WTC11 (cell line): ENCODE measurements at regions not wholly inside any gene's neighbourhood (a gene's known extent, or its start where the extent isn't known, plus 50 kb on each side); places are given as distances from the start of the nearest gene placed in this dataset.

Source experiments
- AFF4 ChIP-seq: sonication (generic); formaldehyde crosslinking; IDR thresholded peaks from 2 replicates; pipeline ENCODE4 v1.8.1; 2023; ENCODE audit warnings: mild to moderate bottlenecking, missing genetic modification reagents, borderline replicate concordance
- AR ChIP-seq: fragments of 250-450 bp; sonication (Bioruptor Pico); IDR thresholded peaks from 2 replicates; pipeline ENCODE4 v1.9.0; 2021; ENCODE audit warnings: mild to moderate bottlenecking
- CBFB ChIP-seq: sonication (generic); formaldehyde crosslinking; IDR thresholded peaks from 2 replicates; pipeline ENCODE4 v1.8.1; 2022; ENCODE audit warnings: mild to moderate bottlenecking, low read depth, missing genetic modification reagents
- EMX1 ChIP-seq: fragments of 250-450 bp; sonication (Bioruptor Pico); IDR thresholded peaks from 2 replicates; pipeline ENCODE4 v1.8.0; 2021; ENCODE audit warnings: mild to moderate bottlenecking
- ESRRA ChIP-seq: sonication (generic); formaldehyde crosslinking; IDR thresholded peaks from 2 replicates; pipeline ENCODE4 v1.8.1; 2022; ENCODE audit warnings: mild to moderate bottlenecking, missing genetic modification reagents, borderline replicate concordance
- ETV6 ChIP-seq: sonication (generic); formaldehyde crosslinking; IDR thresholded peaks from 2 replicates; pipeline ENCODE4 v1.8.1; 2022; ENCODE audit warnings: mild to moderate bottlenecking, missing genetic modification reagents
- GTF2I ChIP-seq: fragments of 250-450 bp; sonication (Bioruptor Pico); conservative IDR thresholded peaks from 2 replicates; pipeline ENCODE4 v1.4.0; 2021; ENCODE audit warnings: mild to moderate bottlenecking
- HMGA2 ChIP-seq: fragments of 250-450 bp; sonication (Bioruptor Pico); IDR thresholded peaks from 2 replicates; pipeline ENCODE4 v1.4.0; 2021; ENCODE audit warnings: mild to moderate bottlenecking, moderate library complexity
- MXD4 ChIP-seq: fragments of 250-450 bp; sonication (Bioruptor Pico); IDR thresholded peaks from 2 replicates; pipeline ENCODE4 v1.8.0; 2021; ENCODE audit warnings: mild to moderate bottlenecking, moderate library complexity, borderline replicate concordance
- NFATC4 ChIP-seq: fragments of 250-450 bp; sonication (Bioruptor Pico); IDR thresholded peaks from 2 replicates; pipeline ENCODE4 v1.9.0; 2021; ENCODE audit warnings: mild to moderate bottlenecking
- NFYB ChIP-seq: sonication (generic); formaldehyde crosslinking; conservative IDR thresholded peaks from 2 replicates; pipeline ENCODE4 v1.8.0; 2022; ENCODE audit warnings: low read depth, missing genetic modification reagents
- RELA ChIP-seq: sonication (generic); formaldehyde crosslinking; IDR thresholded peaks from 2 replicates; pipeline ENCODE4 v1.8.1; 2022; ENCODE audit warnings: missing genetic modification reagents, mild to moderate bottlenecking, borderline replicate concordance
- TP53 ChIP-seq: sonication (generic); formaldehyde crosslinking; IDR thresholded peaks from 2 replicates; pipeline ENCODE4 v1.8.1; 2023; ENCODE audit warnings: mild to moderate bottlenecking, missing genetic modification reagents
- ZNF138 ChIP-seq: sonication (generic); formaldehyde crosslinking; conservative IDR thresholded peaks from 2 replicates; pipeline ENCODE4 v1.8.1; 2022; ENCODE audit warnings: mild to moderate bottlenecking, moderate library complexity, missing genetic modification reagents
- ZNF317 ChIP-seq: sonication (generic); formaldehyde crosslinking; IDR thresholded peaks from 2 replicates; pipeline ENCODE4 v1.8.1; 2023; ENCODE audit warnings: low read depth, mild to moderate bottlenecking, moderate library complexity, missing genetic modification reagents, borderline replicate concordance
- ZNF416 ChIP-seq: fragments of 250-450 bp; sonication (Bioruptor Pico); IDR thresholded peaks from 2 replicates; pipeline ENCODE4 v1.9.0; 2021; ENCODE audit warnings: mild to moderate bottlenecking, inconsistent platforms
- TF ChIP-seq, protein P1 (sequence below): fragments of 250-450 bp; sonication (Bioruptor Pico); IDR thresholded peaks from 2 replicates; pipeline ENCODE4 v1.9.0; 2021; ENCODE audit warnings: mild to moderate bottlenecking, borderline replicate concordance
- TF ChIP-seq, protein P2 (sequence below): sonication (generic); formaldehyde crosslinking; IDR thresholded peaks from 2 replicates; pipeline ENCODE4 v1.8.0; 2022; ENCODE audit warnings: missing genetic modification reagents
- TF ChIP-seq, protein P3 (sequence below): sonication (generic); formaldehyde crosslinking; IDR thresholded peaks from 2 replicates; pipeline ENCODE4 v1.8.1; 2022; ENCODE audit warnings: mild to moderate bottlenecking, moderate library complexity, missing genetic modification reagents
- TF ChIP-seq, protein P4 (sequence below): sonication (generic); formaldehyde crosslinking; IDR thresholded peaks from 2 replicates; pipeline ENCODE4 v1.8.1; 2023; ENCODE audit warnings: mild to moderate bottlenecking, missing genetic modification reagents
- TF ChIP-seq, protein P5 (sequence below): sonication (generic); formaldehyde crosslinking; IDR thresholded peaks from 2 replicates; pipeline ENCODE4 v1.8.0; 2022; ENCODE audit warnings: mild to moderate bottlenecking, missing genetic modification reagents

DNA sequence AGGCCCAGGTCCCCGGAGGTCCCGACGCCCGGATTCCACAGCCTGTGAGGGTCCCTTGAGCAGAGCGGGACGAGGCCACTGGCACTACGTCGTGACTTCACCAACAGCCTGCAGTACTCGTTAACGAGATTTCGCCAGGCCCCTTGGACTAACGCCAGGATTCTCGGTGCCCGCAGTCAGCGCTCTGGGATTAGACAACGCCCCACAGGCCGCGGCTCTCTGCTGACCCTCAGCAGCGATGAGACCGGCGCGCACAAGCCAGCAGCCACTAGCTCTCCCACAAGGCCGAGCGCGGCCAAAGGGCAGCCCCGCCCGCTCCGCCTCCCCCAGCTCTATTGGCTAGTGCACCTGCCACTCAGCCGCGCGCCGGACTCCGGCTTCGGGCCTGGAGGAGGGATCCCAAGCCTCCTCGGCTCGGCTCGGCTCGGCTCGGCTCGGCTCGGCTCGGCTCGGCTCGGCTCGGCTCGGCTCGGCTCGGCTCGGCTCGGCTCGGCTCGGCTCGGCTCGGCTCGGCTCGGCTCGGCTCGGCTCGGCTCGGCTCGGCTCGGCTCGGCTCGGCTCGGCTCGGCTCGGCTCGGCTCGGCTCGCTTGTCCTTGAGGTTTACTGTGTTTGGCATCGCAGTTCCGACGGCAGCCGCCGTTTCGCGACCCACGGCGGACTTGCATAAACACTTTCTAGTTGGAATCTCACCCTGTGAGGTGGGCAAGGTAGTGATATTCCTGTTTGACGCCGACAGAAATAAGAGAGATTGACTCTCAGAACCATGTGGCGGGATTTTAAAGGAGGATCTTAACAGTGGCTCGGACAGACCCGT is 231.7 kb upstream of the SERP2 start (continued):
- TF ChIP-seq AR (CRISPR knock-in tag) (no peak), AFF4 (CRISPR knock-in tag) (no peak), NFYB (CRISPR knock-in tag) (peak; percentile 89), EMX1 (CRISPR knock-in tag) (no peak), RELA (CRISPR knock-in tag) (no peak), MXD4 (CRISPR knock-in tag) (no peak), ZNF138 (0 out of 2 replicates have a peak, but pooled peaks have one; percentile 38), GTF2I (no peak), ZNF317 (no peak), CBFB (CRISPR knock-in tag) (no peak), NFATC4 (CRISPR knock-in tag) (no peak), HMGA2 (CRISPR knock-in tag) (0 out of 2 replicates have a peak, but pooled peaks have one; percentile 4), ETV6 (CRISPR knock-in tag) (no peak; the same call in 1 of the 2 replicates), ESRRA (CRISPR knock-in tag) (no peak), TP53 (CRISPR knock-in tag) (no peak; the same call in 1 of the 2 replicates), ZNF416 (CRISPR knock-in tag) (no peak)
- TF ChIP-seq, protein P1, sequence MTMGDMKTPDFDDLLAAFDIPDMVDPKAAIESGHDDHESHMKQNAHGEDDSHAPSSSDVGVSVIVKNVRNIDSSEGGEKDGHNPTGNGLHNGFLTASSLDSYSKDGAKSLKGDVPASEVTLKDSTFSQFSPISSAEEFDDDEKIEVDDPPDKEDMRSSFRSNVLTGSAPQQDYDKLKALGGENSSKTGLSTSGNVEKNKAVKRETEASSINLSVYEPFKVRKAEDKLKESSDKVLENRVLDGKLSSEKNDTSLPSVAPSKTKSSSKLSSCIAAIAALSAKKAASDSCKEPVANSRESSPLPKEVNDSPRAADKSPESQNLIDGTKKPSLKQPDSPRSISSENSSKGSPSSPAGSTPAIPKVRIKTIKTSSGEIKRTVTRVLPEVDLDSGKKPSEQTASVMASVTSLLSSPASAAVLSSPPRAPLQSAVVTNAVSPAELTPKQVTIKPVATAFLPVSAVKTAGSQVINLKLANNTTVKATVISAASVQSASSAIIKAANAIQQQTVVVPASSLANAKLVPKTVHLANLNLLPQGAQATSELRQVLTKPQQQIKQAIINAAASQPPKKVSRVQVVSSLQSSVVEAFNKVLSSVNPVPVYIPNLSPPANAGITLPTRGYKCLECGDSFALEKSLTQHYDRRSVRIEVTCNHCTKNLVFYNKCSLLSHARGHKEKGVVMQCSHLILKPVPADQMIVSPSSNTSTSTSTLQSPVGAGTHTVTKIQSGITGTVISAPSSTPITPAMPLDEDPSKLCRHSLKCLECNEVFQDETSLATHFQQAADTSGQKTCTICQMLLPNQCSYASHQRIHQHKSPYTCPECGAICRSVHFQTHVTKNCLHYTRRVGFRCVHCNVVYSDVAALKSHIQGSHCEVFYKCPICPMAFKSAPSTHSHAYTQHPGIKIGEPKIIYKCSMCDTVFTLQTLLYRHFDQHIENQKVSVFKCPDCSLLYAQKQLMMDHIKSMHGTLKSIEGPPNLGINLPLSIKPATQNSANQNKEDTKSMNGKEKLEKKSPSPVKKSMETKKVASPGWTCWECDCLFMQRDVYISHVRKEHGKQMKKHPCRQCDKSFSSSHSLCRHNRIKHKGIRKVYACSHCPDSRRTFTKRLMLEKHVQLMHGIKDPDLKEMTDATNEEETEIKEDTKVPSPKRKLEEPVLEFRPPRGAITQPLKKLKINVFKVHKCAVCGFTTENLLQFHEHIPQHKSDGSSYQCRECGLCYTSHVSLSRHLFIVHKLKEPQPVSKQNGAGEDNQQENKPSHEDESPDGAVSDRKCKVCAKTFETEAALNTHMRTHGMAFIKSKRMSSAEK: no peak
- TF ChIP-seq, protein P2, sequence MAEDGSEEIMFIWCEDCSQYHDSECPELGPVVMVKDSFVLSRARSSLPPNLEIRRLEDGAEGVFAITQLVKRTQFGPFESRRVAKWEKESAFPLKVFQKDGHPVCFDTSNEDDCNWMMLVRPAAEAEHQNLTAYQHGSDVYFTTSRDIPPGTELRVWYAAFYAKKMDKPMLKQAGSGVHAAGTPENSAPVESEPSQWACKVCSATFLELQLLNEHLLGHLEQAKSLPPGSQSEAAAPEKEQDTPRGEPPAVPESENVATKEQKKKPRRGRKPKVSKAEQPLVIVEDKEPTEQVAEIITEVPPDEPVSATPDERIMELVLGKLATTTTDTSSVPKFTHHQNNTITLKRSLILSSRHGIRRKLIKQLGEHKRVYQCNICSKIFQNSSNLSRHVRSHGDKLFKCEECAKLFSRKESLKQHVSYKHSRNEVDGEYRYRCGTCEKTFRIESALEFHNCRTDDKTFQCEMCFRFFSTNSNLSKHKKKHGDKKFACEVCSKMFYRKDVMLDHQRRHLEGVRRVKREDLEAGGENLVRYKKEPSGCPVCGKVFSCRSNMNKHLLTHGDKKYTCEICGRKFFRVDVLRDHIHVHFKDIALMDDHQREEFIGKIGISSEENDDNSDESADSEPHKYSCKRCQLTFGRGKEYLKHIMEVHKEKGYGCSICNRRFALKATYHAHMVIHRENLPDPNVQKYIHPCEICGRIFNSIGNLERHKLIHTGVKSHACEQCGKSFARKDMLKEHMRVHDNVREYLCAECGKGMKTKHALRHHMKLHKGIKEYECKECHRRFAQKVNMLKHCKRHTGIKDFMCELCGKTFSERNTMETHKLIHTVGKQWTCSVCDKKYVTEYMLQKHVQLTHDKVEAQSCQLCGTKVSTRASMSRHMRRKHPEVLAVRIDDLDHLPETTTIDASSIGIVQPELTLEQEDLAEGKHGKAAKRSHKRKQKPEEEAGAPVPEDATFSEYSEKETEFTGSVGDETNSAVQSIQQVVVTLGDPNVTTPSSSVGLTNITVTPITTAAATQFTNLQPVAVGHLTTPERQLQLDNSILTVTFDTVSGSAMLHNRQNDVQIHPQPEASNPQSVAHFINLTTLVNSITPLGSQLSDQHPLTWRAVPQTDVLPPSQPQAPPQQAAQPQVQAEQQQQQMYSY (CRISPR knock-in tag): no peak
- TF ChIP-seq, protein P3, sequence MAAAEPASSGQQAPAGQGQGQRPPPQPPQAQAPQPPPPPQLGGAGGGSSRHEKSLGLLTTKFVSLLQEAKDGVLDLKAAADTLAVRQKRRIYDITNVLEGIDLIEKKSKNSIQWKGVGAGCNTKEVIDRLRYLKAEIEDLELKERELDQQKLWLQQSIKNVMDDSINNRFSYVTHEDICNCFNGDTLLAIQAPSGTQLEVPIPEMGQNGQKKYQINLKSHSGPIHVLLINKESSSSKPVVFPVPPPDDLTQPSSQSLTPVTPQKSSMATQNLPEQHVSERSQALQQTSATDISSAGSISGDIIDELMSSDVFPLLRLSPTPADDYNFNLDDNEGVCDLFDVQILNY: peak; percentile 70; the same call in 1 of the 2 replicates
- TF ChIP-seq, protein P4, sequence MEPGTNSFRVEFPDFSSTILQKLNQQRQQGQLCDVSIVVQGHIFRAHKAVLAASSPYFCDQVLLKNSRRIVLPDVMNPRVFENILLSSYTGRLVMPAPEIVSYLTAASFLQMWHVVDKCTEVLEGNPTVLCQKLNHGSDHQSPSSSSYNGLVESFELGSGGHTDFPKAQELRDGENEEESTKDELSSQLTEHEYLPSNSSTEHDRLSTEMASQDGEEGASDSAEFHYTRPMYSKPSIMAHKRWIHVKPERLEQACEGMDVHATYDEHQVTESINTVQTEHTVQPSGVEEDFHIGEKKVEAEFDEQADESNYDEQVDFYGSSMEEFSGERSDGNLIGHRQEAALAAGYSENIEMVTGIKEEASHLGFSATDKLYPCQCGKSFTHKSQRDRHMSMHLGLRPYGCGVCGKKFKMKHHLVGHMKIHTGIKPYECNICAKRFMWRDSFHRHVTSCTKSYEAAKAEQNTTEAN (CRISPR knock-in tag): no peak
- TF ChIP-seq, protein P5, sequence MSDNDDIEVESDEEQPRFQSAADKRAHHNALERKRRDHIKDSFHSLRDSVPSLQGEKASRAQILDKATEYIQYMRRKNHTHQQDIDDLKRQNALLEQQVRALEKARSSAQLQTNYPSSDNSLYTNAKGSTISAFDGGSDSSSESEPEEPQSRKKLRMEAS (CRISPR knock-in tag): peak; percentile 79
